CD4-positive, alpha-beta T cell treated with Interleukin-15 for 1 hour (primary cell): ENCODE measurements at regions not wholly inside any gene's neighbourhood (a gene's known extent, or its start where the extent isn't known, plus 50 kb on each side); places are given as distances from the start of the nearest gene placed in this dataset.
"Not testable (repeated sequence)": the region's sequence is repeated elsewhere in the genome, so short reads cannot be mapped to it uniquely, and the experiment has no call there.

Experiments
- DNase-seq: peaks from one replicate; pipeline ENCODE4 v3.0.0-alpha.2; 2020

GRCh38 chr6:139917951-139918630 is 543.6 kb upstream of the CITED2 start:
- DNase-seq = no peak

- no peak for DNase-seq
Measured at GRCh38 chr6:139914910-139915309, 540.5 kb upstream of the CITED2 start.

GRCh38 chr6:139912735-139913400 is 538.4 kb upstream of the CITED2 start:
- DNase-seq = no peak

GRCh38 chr6:139909992-139910391 is 535.5 kb upstream of the CITED2 start:
- DNase-seq = no peak

GRCh38 chr6:139905404-139906052 is 531.1 kb upstream of the CITED2 start:
- DNase-seq = no peak

GRCh38 chr6:139904568-139904967 is 530.1 kb upstream of the CITED2 start:
- DNase-seq = no peak

GRCh38 chr6:139904158-139904533 is 529.7 kb upstream of the CITED2 start:
- DNase-seq = no peak

- DNase-seq = peak; percentile 20
Measured at GRCh38 chr6:139903411-139904157, 529.1 kb upstream of the CITED2 start.

- no peak for DNase-seq
Measured at GRCh38 chr6:139895205-139895793, 520.9 kb upstream of the CITED2 start.

GRCh38 chr6:139894271-139894670 is 519.8 kb upstream of the CITED2 start:
- DNase-seq = no peak

- no peak for DNase-seq
Measured at GRCh38 chr6:139891471-139891870, 517.0 kb upstream of the CITED2 start.

GRCh38 chr6:139888681-139889122 is 514.3 kb upstream of the CITED2 start:
- DNase-seq = no peak

- DNase-seq = no peak
Measured at GRCh38 chr6:139887275-139887674, 512.8 kb upstream of the CITED2 start.

- no peak for DNase-seq
Measured at GRCh38 chr6:139886396-139886795, 511.9 kb upstream of the CITED2 start.

- no peak for DNase-seq
Measured at GRCh38 chr6:139885909-139886308, 511.5 kb upstream of the CITED2 start.

- DNase-seq = no peak
Measured at GRCh38 chr6:139883776-139884175, 509.3 kb upstream of the CITED2 start.

- DNase-seq = no peak
Measured at GRCh38 chr6:139882977-139883728, 508.7 kb upstream of the CITED2 start.

- no peak for DNase-seq
Measured at GRCh38 chr6:139882234-139882633, 507.8 kb upstream of the CITED2 start.

GRCh38 chr6:139881728-139882211 is 507.3 kb upstream of the CITED2 start:
- no peak for DNase-seq

GRCh38 chr6:139881236-139881635 is 506.8 kb upstream of the CITED2 start:
- DNase-seq = no peak

GRCh38 chr6:139879823-139880356 is 505.4 kb upstream of the CITED2 start:
- DNase-seq = no peak

GRCh38 chr6:139879241-139879640 is 504.8 kb upstream of the CITED2 start:
- not testable (repeated sequence) for DNase-seq
